ENCODE measurements at regions not wholly inside any gene's neighbourhood (a gene's known extent, or its start where the extent isn't known, plus 50 kb on each side); places are given as distances from the start of the nearest gene placed in this dataset.

GRCh38 chr4:10753336-10753735 lies 68.8 kb upstream of the CLNK start (continued):
- no peak for TF ChIP-seq NRF1 (conservative IDR thresholded peaks at IDR 0.05 in 1 of 2, IDR thresholded peaks at IDR 0.05 in 1 of 2)

GRCh38 chr4:10750714-10751113 lies 66.1 kb upstream of the CLNK start:
- intact Hi-C loops (cut with micrococcal nuclease) = no loop called here
- TF ChIP-seq POLR2A (conservative IDR thresholded peaks at IDR 0.05) (no peak), KDM5B (IDR thresholded peaks at IDR 0.05; ENCODE audit: insufficient replicate concordance, low read depth, low read length) (no peak), PPARD (CRISPR knock-in tag; IDR thresholded peaks at IDR 0.05) (no peak), TRIM24 (IDR thresholded peaks at IDR 0.05) (no peak), NCOA2 (IDR thresholded peaks at IDR 0.05; ENCODE audit: partially characterized antibody in 2 of 2) (no peak), ZNF444 (CRISPR knock-in tag; IDR thresholded peaks at IDR 0.05) (no peak), ZNF57 (CRISPR knock-in tag; IDR thresholded peaks at IDR 0.05) (no peak)
- ChIA-PET POLR2A (no interaction called here), CTCF (ENCODE audit: low intra/inter-chr PET ratio) (no interaction called here)
- H3K4me3 ChIP-seq = no peak overlapping the region
- H3K79me2 ChIP-seq (ENCODE audit: control insufficient read depth, insufficient read depth, low read length) = no peaks in the 10 kb centered on the region
- H3K4me2 ChIP-seq (ENCODE audit: insufficient read depth, low read length) = no peak overlapping the region
- WGBS (ENCODE audit: insufficient coverage, low coverage, missing lambda C conversion rate) = 0% methylated on average over 5 of the region's 5 CpGs
- no peaks in the 10 kb centered on the region for H4K20me1 ChIP-seq (replicated peaks; ENCODE audit: control insufficient read depth, insufficient read depth, low read length)
- DNase-seq (ENCODE audit: extremely low read depth in 1 of 4, low spot score in 3 of 4) (no peak), FAIRE-seq (no peak), ATAC-seq (no peak)
- H3K4me1 ChIP-seq (replicated peaks in 1 of 2; ENCODE audit: control insufficient read depth in 2 of 2, insufficient read depth in 2 of 2, low read length in 2 of 2) = no peaks in the 10 kb centered on the region
- H3K9me1 ChIP-seq (ENCODE audit: control insufficient read depth, insufficient read depth, low read length) = no peaks in the 10 kb centered on the region
- no peaks in the 10 kb centered on the region for H3K27me3 ChIP-seq (ENCODE audit: control insufficient read depth in 2 of 2, insufficient read depth in 2 of 2, low read length in 2 of 2)
- H3K36me3 ChIP-seq (ENCODE audit: control insufficient read depth, insufficient read depth, low read length) = no peaks in the 10 kb centered on the region
- H3K9me3 ChIP-seq (replicated peaks; ENCODE audit: control insufficient read depth, insufficient read depth, low read depth, low read length) = no peaks in the 10 kb centered on the region
- in situ Hi-C loops (cut with MboI) = no loop called here
- H3K27ac ChIP-seq (ENCODE audit: extremely low read depth, low read depth, low read length) = no peak overlapping the region
- BruUV-seq (replicated peaks) = no TSS peak
- no peak overlapping the region for H2AFZ ChIP-seq (ENCODE audit: low read depth, low read length)
- H3K9ac ChIP-seq (ENCODE audit: insufficient read depth in 1 of 2, low read depth in 2 of 2, low read length in 2 of 2) = no peak overlapping the region
